Stimulated activated memory B cell treated with anti-CD40 and anti-IgM and Interleukin-4, amounts not matched to agents 10 μg/mL and 1 μg/mL and 100 μg/mL, for 72 hours (primary cell): ENCODE measurements at regions not wholly inside any gene's neighbourhood (a gene's known extent, or its start where the extent isn't known, plus 50 kb on each side); places are given as distances from the start of the nearest gene placed in this dataset.
"Not testable (repeated sequence)": the region's sequence is repeated elsewhere in the genome, so short reads cannot be mapped to it uniquely, and the experiment has no call there.

ENCODE experiments used
- ATAC-seq: fragments of 150-1000 bp; cut with Tn5 transposase; 2 replicates; pipeline ENCODE4 v1.10.0; 2021
- H3K27ac Mint-ChIP-seq: one replicate; pipeline ENCODE4 v1.8.0; 2022; ENCODE audit warnings: mild to moderate bottlenecking, mixed read lengths
- H3K27me3 Mint-ChIP-seq: one replicate; pipeline ENCODE4 v1.8.0; 2022; ENCODE audit warnings: mixed read lengths
- H3K36me3 Mint-ChIP-seq: one replicate; pipeline ENCODE4 v1.8.0; 2022; ENCODE audit warnings: mixed read lengths
- H3K4me1 Mint-ChIP-seq: one replicate; pipeline ENCODE4 v1.8.0; 2022; ENCODE audit warnings: mixed read lengths
- H3K4me3 Mint-ChIP-seq: one replicate; pipeline ENCODE4 v1.8.0; 2022; ENCODE audit warnings: mild to moderate bottlenecking, moderate library complexity, mixed read lengths
- H3K9me3 Mint-ChIP-seq: one replicate; pipeline ENCODE4 v1.8.0; 2022; ENCODE audit warnings: mixed read lengths

DNA sequence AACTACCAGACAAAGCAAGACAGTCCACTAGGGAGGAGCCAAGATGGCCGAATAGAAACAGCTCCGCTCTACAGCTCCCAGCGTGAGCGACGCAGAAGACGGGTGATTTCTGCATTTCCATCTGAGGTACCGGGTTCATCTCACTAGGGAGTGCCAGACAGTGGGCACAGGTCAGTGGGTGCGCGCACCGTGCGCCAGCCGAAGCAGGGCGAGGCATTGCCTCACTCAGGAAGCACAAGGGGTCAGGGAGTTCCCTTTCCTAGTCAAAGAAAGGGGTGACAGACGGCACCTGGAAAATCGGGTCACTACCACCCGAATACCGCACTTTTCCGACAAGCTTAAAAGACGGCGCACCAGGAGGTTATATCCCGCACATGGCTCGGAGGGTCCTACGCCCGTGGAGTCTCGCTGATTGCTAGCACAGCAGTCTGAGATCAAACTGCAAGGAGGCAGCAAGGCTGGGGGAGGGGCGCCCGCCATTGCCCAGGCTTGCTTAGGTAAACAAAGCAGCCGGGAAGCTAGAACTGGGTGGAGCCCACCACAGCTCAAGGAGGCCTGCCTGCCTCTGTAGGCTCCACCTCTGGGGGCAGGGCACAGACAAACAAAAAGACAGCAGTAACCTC is 90.6 kb upstream of the CAV2 start:
- not testable (repeated sequence) for H3K4me3 Mint-ChIP-seq, H3K27ac Mint-ChIP-seq, H3K36me3 Mint-ChIP-seq, ATAC-seq, H3K4me1 Mint-ChIP-seq, H3K9me3 Mint-ChIP-seq
- H3K27me3 Mint-ChIP-seq, result peaks cover 13% of the 10 kb centered on the region

DNA sequence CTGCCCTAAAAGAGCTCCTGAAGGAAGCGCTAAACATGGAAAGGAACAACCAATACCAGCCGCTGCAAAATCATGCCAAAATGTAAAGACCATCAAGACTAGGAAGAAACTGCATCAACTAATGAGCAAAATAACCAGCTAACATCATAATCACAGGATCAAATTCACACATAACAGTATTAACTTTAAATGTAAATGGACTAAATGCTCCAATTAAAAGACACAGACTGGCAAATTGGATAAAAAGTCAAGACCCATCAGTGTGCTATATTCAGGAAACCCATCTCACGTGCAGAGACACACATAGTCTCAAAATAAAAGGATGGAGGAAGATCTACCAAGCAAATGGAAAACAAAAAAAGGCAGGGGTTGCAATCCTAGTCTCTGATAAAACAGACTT is 88.8 kb upstream of the CAV2 start:
- H3K27ac Mint-ChIP-seq, result not testable (repeated sequence)

DNA sequence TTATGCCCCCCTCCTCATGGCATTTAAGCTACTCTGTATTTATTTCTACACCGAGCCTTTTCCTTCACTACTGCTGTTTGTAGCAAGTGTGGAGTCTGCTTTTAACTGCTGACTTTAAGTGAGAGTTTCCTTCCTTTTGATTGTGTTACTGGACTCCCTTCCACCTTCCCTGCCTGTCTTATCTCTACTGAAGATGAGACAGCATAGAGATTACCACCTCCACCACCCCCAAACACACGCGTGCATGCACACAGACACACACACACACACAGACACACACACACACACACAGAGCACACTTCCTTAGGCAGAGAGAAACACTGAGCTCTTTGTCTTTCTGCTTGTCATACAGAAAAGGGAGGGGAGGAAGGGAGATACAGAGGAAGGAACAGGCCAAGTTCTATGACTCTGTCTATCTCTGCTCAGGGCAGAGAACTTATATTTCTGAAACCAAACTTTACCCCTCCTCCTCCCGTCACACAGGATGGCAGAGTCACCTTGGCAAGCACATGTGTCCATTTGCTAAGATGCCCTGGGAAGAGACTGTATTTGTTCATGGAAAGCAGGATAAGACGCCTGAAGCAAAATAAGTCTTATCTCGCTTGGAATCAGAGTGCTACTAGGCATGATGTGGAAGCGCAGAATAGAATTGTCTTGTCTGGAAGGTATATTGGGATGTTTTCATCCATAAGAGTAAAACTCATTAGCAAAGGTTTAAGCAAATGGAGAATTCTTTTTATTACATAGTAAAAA is 81.8 kb upstream of the CAV2 start:
- Mint-ChIP-seq H3K27me3 (no peaks in the 10 kb centered on the region), H3K27ac (no peak overlapping the region), H3K4me3 (no peak overlapping the region), H3K36me3 (no peaks in the 10 kb centered on the region), H3K4me1 (no peaks in the 10 kb centered on the region), H3K9me3 (no peaks in the 10 kb centered on the region)
- ATAC-seq, result no peak

More for the DNA sequence above, 88.8 kb upstream of the CAV2 start:
- H3K9me3 Mint-ChIP-seq, H3K27me3 Mint-ChIP-seq, H3K36me3 Mint-ChIP-seq, ATAC-seq, H3K4me3 Mint-ChIP-seq, H3K4me1 Mint-ChIP-seq: not testable (repeated sequence)

DNA sequence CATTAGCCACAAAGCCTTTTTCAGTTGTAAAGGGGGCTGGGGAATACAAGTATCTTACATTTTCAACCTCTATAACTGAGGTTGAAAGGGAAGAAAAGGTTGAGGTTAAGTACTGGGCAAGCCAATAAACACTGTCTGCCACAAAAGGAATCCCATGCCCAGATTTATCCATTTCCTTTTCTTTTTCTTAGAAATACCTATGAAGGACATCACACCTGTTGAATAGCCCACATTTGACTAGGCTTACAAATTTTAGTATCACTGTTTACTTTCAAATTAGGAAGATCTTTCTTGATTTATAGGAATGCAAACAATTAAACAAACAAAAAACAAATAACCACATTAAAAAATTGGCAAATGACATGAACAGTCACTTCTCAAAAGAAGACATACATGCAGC is 81.0 kb upstream of the CAV2 start:
- H3K27ac Mint-ChIP-seq, result no peak overlapping the region
- H3K27me3 Mint-ChIP-seq, result no peaks in the 10 kb centered on the region
- no peaks in the 10 kb centered on the region for H3K36me3 Mint-ChIP-seq
- ATAC-seq, result no peak
- no peaks in the 10 kb centered on the region for H3K4me1 Mint-ChIP-seq
- H3K9me3 Mint-ChIP-seq, result no peaks in the 10 kb centered on the region
- no peak overlapping the region for H3K4me3 Mint-ChIP-seq

DNA sequence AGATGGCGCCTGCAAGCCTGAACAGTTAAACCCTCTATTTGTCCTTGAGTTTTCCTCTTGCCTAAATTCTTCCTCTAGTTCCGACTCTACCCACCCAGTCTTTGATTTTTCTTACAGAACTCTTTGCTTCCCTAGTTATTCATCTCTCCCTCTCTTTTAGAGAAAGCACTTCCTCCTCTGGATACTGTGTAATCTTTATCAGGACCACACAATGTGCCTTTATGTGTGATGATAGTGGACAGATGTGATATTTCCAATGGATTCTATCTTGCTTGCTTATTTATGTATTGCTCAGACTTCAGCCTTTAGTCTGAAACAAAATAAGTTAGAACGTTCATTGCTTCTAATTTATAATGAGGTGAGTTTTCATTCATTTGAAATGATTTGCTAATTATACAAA is 79.5 kb upstream of the CAV2 start:
- no peaks in the 10 kb centered on the region for H3K9me3 Mint-ChIP-seq
- ATAC-seq, result no peak
- H3K4me3 Mint-ChIP-seq, result no peak overlapping the region
- no peaks in the 10 kb centered on the region for H3K4me1 Mint-ChIP-seq
- H3K27me3 Mint-ChIP-seq, result no peaks in the 10 kb centered on the region
- no peak overlapping the region for H3K27ac Mint-ChIP-seq
- H3K36me3 Mint-ChIP-seq, result no peaks in the 10 kb centered on the region

DNA sequence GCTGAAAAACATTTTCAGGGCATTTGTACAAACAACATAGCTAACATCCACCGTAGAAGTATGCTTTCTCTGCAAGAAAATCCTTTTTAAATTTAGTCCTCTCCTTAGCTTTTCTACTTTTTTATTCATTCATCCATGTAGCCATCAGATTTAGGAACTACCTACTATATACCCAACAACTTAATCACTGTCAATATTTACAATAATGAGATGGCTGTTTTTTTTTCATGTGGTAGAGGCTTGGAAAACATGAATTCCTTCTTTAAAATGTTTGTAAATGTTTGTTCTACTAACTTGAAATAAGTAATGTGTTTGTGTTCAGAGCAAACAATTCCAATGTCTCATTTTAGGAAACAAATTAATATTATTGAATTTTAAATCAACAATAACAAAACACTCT is 78.2 kb upstream of the CAV2 start:
- Mint-ChIP-seq H3K4me3 (no peak overlapping the region), H3K36me3 (no peaks in the 10 kb centered on the region), H3K4me1 (no peaks in the 10 kb centered on the region), H3K9me3 (no peaks in the 10 kb centered on the region), H3K27me3 (no peaks in the 10 kb centered on the region), H3K27ac (no peak overlapping the region)
- no peak for ATAC-seq

DNA sequence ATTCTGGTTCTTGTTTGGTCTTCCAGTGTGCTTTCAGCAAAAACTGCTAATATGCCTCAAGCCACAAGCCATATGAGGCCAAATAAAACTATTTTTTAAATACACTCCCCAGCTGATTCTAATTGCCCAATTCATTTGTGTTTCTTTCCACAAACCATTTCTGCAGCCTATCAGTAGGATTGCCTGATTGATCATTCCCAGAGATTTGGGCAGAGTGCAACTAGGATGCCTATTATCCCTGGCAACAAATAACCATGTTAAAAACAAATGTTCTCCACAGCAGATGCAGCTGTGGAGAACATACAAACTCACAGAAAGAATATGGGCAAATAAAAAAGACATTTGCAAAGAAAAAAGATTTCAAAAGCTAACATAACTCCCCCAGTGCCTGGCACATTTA is 76.9 kb upstream of the CAV2 start:
- Mint-ChIP-seq H3K4me1 (no peaks in the 10 kb centered on the region), H3K36me3 (no peaks in the 10 kb centered on the region), H3K4me3 (no peak overlapping the region), H3K9me3 (no peaks in the 10 kb centered on the region), H3K27me3 (no peaks in the 10 kb centered on the region), H3K27ac (no peak overlapping the region)
- ATAC-seq, result no peak

DNA sequence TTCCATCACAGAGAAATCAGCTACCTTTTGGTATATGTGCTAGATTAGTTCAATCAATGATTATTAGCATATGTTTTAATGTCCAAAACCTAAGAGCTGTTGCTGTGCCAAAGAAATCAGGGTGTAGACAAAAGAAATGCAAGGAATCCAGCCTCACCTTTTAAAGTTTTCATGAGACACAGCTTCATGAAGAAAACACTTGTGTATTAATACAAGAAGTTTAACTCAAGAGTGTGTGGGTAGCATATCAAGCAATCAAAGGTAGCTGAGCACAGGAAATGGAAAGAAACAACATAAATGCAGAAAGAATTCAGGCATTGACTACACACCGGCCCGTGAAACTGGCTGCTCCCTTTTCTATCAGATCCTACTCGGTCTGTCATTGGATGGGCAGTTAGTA is 76.0 kb upstream of the CAV2 start:
- no peak overlapping the region for H3K27ac Mint-ChIP-seq
- no peak overlapping the region for H3K4me3 Mint-ChIP-seq
- no peaks in the 10 kb centered on the region for H3K4me1 Mint-ChIP-seq
- no peak for ATAC-seq
- H3K36me3 Mint-ChIP-seq, result no peaks in the 10 kb centered on the region
- H3K9me3 Mint-ChIP-seq, result no peaks in the 10 kb centered on the region
- H3K27me3 Mint-ChIP-seq, result peaks cover 5% of the 10 kb centered on the region

DNA sequence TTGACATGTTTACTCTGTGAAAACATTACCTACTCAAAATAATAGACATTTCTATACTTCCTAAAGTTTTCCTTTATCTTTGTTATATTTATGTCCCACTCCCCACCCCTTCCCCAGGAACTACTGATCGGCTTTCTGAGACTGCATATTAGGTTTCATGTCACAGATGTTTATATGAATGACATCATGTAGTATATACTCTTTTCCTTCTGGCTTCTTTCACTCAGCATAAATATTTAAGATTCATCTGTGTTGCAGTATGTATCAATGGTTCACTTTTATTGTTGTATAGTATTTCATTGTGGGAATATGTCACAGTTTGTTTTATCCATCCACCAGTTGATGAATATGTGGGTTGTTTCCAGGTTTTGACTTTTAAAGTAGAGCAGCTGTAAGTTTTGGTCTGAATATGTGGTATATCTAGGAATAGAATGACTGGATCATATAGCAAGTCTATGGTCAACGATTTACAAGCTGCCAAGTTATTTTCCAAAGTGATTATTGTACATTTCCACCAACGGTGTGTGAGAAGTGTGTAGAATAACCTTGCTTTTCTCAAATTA is 73.8 kb upstream of the CAV2 start:
- ATAC-seq, result no peak
- Mint-ChIP-seq H3K27ac (no peak overlapping the region), H3K4me3 (no peak overlapping the region), H3K4me1 (no peaks in the 10 kb centered on the region), H3K9me3 (no peaks in the 10 kb centered on the region), H3K36me3 (no peaks in the 10 kb centered on the region), H3K27me3 (peaks cover 21% of the 10 kb centered on the region)

DNA sequence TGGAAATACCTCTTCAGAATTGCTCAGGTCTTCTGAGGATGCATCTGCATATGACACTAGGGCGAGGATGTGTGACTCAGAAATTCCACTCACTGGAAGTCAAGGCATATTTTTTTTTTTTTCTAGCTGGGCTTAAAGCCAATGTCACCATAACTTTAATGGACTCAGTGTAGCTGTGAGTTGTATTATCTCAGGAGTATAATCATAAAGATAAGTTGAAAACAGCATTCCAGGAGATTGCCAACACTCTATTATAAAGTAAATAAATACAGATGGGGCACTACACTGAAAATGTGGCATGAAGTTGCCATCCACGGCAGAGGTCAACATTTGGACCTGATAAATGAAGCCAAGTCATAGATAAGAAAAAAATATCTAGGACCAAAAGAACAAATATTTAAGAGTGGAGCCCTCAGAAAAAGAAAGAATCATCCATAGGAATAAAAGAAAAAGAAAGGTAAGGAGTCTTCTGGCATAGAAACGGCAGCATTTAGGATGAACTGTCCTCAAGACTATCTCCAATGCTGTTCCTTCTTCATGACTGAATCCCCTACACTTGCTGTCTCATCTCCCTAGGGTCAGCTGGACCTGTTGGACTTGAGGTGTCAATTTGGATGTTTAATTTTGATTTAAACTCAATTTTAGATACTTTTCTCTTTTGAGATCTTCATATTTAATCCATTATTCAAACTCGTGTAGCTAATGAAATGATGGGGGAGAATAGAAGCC is 72.9 kb upstream of the CAV2 start:
- Mint-ChIP-seq H3K27me3 (peaks cover 21% of the 10 kb centered on the region), H3K9me3 (no peaks in the 10 kb centered on the region), H3K36me3 (no peaks in the 10 kb centered on the region), H3K4me3 (no peak overlapping the region), H3K27ac (no peak overlapping the region), H3K4me1 (no peaks in the 10 kb centered on the region)
- no peak for ATAC-seq

DNA sequence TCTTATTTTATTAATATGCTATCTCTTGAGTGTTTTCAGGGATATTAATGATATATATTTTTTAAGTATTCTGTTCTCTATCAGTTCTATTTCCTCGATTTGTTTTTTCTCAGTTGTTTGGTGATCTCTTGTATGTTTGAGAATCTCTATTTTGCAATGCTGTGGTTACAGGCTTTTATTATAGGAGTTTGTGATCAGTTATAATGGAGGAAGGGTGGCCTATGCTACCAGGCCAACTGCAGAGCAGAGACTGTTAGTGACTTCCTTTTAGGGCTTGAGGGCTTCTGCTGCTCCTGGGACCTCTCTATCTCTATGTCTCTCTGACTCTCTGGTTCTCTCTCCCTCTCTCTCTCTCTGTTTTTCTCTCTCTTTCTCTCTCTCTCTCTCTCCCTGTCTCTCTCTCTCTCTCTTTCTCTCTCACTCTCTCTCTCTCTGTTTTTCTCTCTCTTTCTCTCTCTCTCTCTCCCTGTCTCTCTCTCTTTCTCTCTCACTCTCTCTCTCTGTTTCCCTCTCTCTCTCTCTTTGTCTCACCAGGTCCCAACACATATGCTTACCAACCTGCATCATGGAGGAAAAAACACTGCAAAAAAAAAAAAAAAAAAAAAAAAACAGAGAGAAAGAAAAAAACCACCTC is 69.4 kb upstream of the CAV2 start:
- no peaks in the 10 kb centered on the region for H3K9me3 Mint-ChIP-seq
- peaks cover 40% of the 10 kb centered on the region for H3K27me3 Mint-ChIP-seq
- H3K27ac Mint-ChIP-seq, result no peak overlapping the region
- H3K4me1 Mint-ChIP-seq, result no peaks in the 10 kb centered on the region
- H3K4me3 Mint-ChIP-seq, result no peak overlapping the region
- no peak for ATAC-seq
- H3K36me3 Mint-ChIP-seq, result no peaks in the 10 kb centered on the region

DNA sequence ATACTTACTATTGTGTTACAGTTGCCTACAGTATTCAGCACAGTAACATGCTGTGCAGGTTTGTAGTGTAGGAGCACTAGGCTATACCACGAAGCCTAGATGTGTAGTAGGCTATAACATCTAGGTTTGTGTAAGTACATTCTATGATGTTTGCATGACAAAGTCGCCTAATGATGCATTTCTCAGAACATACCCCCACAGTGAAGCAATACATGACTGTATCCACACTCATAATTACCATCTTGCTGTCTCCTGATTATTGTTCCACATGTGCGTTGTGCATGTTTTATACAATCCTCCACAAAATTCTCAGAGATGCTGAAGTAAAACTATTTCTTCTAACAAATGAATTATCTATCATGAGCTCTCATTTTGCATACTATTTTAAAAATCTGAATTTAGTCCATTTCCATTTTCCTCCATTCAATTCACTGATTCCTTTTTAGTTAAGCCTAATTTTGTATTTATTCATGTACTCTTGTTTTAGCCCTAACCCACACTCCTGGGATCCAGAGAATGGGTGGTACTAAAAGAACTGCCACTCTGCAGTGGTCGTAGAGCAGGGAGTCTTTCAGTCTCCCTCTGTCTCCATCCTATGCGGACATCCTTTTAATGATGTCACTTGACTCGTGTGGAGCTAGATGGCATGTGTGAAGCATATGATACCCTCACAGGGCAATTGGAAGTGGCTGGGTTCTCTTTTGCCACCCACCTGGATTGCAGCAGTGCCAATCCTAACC is 67.6 kb upstream of the CAV2 start:
- Mint-ChIP-seq H3K27ac (no peak overlapping the region), H3K36me3 (no peaks in the 10 kb centered on the region), H3K9me3 (no peaks in the 10 kb centered on the region), H3K4me3 (no peak overlapping the region), H3K27me3 (peaks cover 49% of the 10 kb centered on the region), H3K4me1 (no peaks in the 10 kb centered on the region)
- ATAC-seq, result no peak

DNA sequence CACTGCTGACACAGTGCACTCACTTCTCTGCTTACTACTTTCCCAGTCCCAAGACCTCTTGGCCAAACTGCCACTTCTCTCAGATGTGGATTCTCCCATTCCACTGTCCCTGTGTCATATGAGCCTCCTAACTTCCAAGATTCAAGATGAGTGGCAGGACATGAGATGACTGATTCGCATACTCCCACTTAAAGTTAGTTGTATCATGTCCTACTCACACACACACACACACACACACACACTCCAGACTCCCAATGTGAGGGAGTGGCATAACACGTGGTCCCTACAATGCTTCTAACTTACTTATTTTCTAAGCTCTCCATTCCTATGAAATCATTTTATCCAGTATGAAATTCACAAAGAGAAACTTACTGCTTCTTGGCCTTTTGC is 67.0 kb upstream of the CAV2 start:
- H3K27me3 Mint-ChIP-seq, result peaks cover 49% of the 10 kb centered on the region
- H3K36me3 Mint-ChIP-seq, result no peaks in the 10 kb centered on the region
- no peaks in the 10 kb centered on the region for H3K4me1 Mint-ChIP-seq
- H3K4me3 Mint-ChIP-seq, result no peak overlapping the region
- H3K9me3 Mint-ChIP-seq, result no peaks in the 10 kb centered on the region
- no peak overlapping the region for H3K27ac Mint-ChIP-seq
- ATAC-seq, result no peak

DNA sequence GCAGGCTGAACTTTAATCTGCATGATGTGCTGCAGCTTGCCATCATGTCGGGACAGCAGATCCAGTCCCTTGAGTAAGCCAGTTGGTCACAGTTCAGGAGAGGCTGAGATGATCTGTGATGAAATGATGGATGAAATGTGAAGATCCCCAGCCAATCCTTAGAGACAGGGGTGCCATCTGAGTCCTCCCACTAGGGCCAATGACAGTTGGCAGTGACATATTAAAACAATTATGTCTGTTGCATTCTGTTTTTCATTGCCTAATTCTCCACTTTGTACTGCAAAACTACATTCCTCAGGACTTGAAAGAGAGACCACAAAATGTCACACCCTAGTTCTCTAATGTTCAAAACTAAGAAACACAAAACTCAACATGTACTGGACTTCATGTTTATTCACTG is 66.3 kb upstream of the CAV2 start:
- H3K27ac Mint-ChIP-seq, result no peak overlapping the region
- no peaks in the 10 kb centered on the region for H3K9me3 Mint-ChIP-seq
- H3K4me1 Mint-ChIP-seq, result no peaks in the 10 kb centered on the region
- peaks cover 46% of the 10 kb centered on the region for H3K27me3 Mint-ChIP-seq
- no peak overlapping the region for H3K4me3 Mint-ChIP-seq
- no peaks in the 10 kb centered on the region for H3K36me3 Mint-ChIP-seq
- ATAC-seq, result no peak

DNA sequence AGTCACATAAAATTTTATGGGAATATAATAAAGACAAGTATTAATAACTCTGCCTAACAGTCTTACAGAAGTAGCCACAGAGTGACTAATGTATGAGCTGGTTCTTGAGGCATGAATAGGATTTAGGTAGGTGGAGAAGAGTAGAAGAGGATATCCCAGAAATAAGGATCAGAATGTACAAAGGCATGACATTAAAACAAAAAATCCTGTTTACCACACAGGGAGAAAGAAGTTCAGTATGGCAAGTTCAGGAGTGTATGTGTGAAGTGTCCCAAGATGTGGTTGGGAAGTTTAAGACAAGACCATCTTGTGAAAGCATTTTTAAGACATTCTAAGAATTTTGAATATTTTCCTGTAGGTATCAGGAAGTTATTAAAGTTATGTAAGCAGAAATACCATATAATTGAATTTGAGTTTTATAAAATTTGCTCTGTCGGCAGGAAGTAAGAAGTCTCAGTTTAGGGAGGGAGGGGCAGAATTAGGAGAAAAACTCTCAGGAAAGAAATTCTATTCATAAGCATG is 64.7 kb upstream of the CAV2 start:
- H3K4me3 Mint-ChIP-seq, result no peak overlapping the region
- no peaks in the 10 kb centered on the region for H3K4me1 Mint-ChIP-seq
- peaks cover 36% of the 10 kb centered on the region for H3K27me3 Mint-ChIP-seq
- no peak for ATAC-seq
- no peaks in the 10 kb centered on the region for H3K9me3 Mint-ChIP-seq
- no peaks in the 10 kb centered on the region for H3K36me3 Mint-ChIP-seq
- no peak overlapping the region for H3K27ac Mint-ChIP-seq
